Effector memory CD8-positive, alpha-beta T cell (primary cell): ENCODE measurements at regions not wholly inside any gene's neighbourhood (a gene's known extent, or its start where the extent isn't known, plus 50 kb on each side); places are given as distances from the start of the nearest gene placed in this dataset.

Experiments
- ATAC-seq: fragments of 150-1000 bp; cut with Tn5 transposase; replicated peaks from 2 replicates; pipeline ENCODE4 v1.10.0; 2021; ENCODE audit warnings: mild to moderate bottlenecking, moderate library complexity
- DNase-seq, 3 experiments: peaks; one replicate each; pipeline ENCODE4 v3.0.0; 2021
- H3K27ac Mint-ChIP-seq, 2 donors: one replicate each; pipeline ENCODE4 v1.8.0; 2022; ENCODE audit warnings: mild to moderate bottlenecking in 2 of 2, mixed read lengths in 2 of 2, moderate library complexity in 2 of 2
- H3K27me3 Mint-ChIP-seq, 2 donors: one replicate each; pipeline ENCODE4 v1.8.0; 2022; ENCODE audit warnings: mixed read lengths in 2 of 2
- H3K36me3 Mint-ChIP-seq: one replicate; pipeline ENCODE4 v1.8.0; 2022; ENCODE audit warnings: mild to moderate bottlenecking, moderate library complexity, mixed read lengths; ENCODE audit not compliant: insufficient read depth
- H3K4me1 Mint-ChIP-seq, 2 donors: one replicate each; pipeline ENCODE4 v1.8.0; 2022; ENCODE audit warnings: low read depth in 2 of 2, mixed read lengths in 2 of 2
- H3K4me3 Mint-ChIP-seq, 2 donors: one replicate each; pipeline ENCODE4 v1.8.0; 2022; ENCODE audit warnings: mild to moderate bottlenecking in 2 of 2, mixed read lengths in 2 of 2, moderate library complexity in 2 of 2
- H3K9me3 Mint-ChIP-seq, 2 donors: one replicate each; pipeline ENCODE4 v1.8.0; 2022; ENCODE audit warnings: mixed read lengths in 2 of 2

DNA sequence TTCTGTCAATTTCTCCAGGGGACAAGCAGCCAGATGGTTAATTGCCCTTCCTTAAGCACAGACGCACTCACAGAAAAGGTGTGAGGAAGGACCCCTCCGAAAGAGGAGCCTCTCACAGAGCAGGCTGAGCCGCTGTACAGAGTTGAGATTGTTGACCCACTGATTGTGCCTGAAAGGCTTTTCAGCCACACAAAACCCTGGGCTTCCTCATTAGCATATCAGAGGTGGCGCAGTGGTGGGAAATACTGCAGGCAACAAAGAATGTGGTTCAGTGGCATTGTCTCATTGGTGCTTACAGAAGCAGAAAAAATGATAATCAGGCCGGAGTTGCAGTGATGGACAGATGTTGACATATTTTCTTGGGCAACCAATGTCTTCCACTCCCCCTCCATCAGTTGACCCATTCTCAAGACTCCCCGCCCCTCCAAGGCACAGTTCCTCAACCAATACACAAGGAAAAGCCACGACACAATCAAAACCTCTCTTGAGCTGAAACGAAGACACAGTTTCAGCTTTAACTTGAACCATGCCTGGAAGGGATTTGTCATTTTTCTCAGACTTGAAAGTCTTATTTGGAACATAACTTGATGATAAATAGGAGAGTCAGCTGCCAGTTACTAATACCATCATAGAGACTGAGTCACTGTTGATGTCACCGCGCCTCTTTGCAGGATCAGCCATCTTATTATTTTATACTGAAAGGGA, 53.1 kb downstream of the ATXN3L start:
- no peak for ATAC-seq
- Mint-ChIP-seq H3K4me3 (no peak overlapping the region), H3K27ac (no peak overlapping the region), H3K9me3 (no peaks in the 10 kb centered on the region), H3K27me3 (no peaks in the 10 kb centered on the region), H3K4me1 (peaks cover 0 to 4% of the 10 kb centered on the region in 2 donors), H3K36me3 (no peaks in the 10 kb centered on the region)
- no peak for DNase-seq

DNA sequence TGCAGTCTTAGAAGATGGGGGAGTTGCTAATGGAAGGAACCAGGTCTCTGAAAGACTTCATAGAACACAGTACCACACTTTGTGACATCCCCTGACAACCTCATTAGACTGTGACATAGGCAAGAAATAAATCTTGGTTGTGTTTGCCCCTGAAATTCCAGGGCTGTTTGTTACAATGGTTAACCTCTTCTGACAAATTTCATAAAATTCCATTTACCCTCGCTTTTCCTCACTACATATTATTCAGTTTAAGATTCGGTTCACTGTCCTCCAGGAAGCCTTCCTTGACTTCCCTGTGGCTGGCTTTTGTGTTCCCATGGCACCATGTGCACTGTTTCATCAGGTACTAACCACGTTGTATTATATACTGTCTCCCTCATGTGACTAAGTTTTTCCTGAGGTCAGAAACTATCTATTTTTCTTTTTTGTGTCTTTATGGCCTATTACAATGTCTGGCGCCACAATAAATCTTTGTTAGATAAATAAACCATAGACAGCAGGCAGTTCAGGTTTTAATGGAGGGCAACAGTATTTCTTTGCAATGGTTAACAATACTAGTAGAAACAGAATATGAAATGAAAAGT, 54.2 kb downstream of the ATXN3L start:
- Mint-ChIP-seq H3K4me3 (no peak overlapping the region), H3K36me3 (no peaks in the 10 kb centered on the region), H3K4me1 (peaks cover 0 to 4% of the 10 kb centered on the region in 2 donors), H3K9me3 (no peaks in the 10 kb centered on the region), H3K27me3 (no peaks in the 10 kb centered on the region), H3K27ac (no peak overlapping the region)
- DNase-seq (no peak), ATAC-seq (no peak)

DNA sequence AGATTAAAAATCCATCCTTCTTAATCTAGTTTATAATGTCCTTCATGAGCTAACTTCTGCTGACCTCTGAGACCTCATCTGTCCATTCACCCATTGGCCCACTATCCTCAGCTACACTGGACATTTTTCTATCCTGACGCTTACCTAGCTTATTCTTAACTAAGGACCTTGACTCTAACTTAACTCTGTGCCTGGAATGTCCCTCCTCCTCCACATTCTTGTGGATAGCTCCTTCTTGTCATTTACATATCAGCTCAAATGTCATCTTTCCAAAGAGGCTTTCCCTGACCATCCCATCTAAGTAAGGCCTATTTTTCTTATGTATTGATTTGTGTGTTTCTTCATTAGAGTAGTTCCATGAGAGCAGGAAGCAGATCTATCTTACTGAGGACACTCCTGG, 54.7 kb downstream of the ATXN3L start:
- Mint-ChIP-seq H3K27ac (no peak overlapping the region), H3K27me3 (no peaks in the 10 kb centered on the region), H3K4me1 (peaks cover 0 to 4% of the 10 kb centered on the region in 2 donors), H3K36me3 (no peaks in the 10 kb centered on the region), H3K9me3 (no peaks in the 10 kb centered on the region), H3K4me3 (no peak overlapping the region)
- ATAC-seq: no peak
- DNase-seq: no peak

DNA sequence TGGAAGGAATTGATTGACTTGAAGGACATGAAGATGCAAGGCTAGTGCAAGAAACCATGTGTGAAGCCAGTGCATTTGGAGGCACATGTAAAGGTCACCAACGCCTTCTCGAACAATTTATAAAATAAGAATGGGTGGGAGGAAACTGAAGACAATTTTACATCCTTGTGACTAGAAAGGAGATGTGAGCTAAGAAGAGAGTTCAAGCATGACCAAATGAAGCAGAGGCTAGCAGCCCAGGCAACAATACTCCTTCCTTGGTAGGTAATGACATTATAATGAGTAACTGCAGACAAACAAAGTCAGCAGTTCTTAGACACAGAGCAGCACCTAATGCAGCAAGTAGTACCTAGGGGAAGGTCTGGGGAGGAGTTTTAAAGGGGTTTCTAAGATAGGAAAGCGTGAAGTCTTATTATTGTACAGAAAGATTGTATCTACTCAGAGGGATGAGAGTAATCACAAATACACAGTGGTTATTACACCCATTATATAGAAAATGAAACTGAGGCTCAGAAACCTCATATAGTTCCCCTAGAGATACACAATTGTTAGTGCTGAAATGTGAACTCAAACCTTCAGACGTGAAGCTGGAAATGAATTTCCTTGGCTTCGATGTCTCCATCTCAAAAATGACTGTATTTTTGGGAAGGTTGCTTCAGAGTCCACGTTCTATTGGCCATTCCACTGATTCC, 56.1 kb downstream of the ATXN3L start:
- Mint-ChIP-seq H3K36me3 (no peaks in the 10 kb centered on the region), H3K4me3 (no peak overlapping the region), H3K27ac (no peak overlapping the region), H3K4me1 (peaks cover 0 to 4% of the 10 kb centered on the region in 2 donors), H3K9me3 (no peaks in the 10 kb centered on the region), H3K27me3 (no peaks in the 10 kb centered on the region)
- ATAC-seq: no peak
- DNase-seq: no peak

DNA sequence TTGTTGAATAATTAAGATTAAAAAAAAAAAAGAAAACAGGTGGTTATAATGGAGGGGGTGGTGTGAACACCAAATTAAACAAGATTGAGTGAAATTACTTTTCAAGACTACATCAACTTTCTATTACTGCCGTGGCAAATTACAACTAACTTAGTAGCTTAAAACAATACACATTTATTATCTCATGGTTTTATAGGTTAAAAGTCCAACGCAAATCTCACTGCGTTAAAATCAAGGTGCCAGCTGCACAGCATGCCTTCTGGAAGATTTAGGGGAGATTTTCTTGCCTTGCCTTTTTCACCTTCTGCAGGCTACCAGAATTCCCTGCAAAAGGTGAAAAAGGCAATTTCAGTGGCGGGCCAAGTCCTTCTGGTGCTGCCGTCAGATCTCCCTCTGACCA, 58.5 kb downstream of the ATXN3L start:
- Mint-ChIP-seq H3K4me1 (peaks cover 4 to 6% of the 10 kb centered on the region in 2 donors), H3K9me3 (no peaks in the 10 kb centered on the region), H3K27ac (no peak overlapping the region), H3K27me3 (no peaks in the 10 kb centered on the region), H3K36me3 (no peaks in the 10 kb centered on the region), H3K4me3 (no peak overlapping the region)
- DNase-seq: no peak
- no peak for ATAC-seq

DNA sequence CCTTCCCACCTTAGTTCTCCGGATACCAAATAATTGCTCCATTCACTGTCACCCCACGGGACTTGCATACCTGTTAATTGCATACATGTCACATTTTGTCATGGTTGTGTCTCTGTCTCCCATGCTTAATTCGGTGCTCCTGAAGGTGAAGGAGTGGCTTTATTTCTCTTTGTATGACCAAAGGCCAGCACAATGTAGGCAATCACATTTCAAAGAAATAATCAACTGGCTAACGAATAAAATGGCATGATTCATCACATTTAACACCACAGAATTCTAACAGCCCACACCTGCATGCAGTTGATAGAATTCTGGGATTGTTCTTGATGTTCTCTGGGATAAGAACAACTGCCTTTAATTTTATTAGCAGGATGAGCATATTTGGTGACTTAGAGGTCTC, 59.3 kb downstream of the ATXN3L start:
- no peak overlapping the region for H3K27ac Mint-ChIP-seq
- DNase-seq: no peak
- no peaks in the 10 kb centered on the region for H3K9me3 Mint-ChIP-seq
- no peaks in the 10 kb centered on the region for H3K27me3 Mint-ChIP-seq
- ATAC-seq: no peak
- peaks cover 7 to 9% of the 10 kb centered on the region in 2 donors for H3K4me1 Mint-ChIP-seq
- H3K36me3 Mint-ChIP-seq: no peaks in the 10 kb centered on the region
- no peak overlapping the region for H3K4me3 Mint-ChIP-seq

DNA sequence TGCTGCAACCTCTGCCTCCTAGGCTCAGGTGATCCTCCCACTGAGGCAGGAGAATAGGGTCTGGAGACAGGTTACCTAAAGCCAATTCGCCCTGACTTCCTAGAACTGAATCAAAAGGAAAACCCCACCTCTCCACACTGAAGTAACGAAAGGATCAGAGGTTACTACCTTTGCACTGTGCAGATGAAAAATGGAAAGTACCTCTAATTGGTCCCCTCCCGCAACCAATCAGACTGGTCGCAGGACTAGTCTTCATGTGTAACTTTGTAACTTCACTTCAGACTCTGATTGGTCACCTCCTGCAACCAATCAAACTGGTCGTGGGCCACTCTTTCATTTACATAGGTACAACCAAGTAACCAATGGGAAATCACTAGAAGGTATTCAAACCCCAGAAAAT, 61.1 kb downstream of the ATXN3L start:
- Mint-ChIP-seq H3K4me3 (no peak overlapping the region), H3K4me1 (peaks cover 7 to 16% of the 10 kb centered on the region in 2 donors), H3K27ac (no peak overlapping the region), H3K9me3 (no peaks in the 10 kb centered on the region), H3K27me3 (no peaks in the 10 kb centered on the region), H3K36me3 (no peaks in the 10 kb centered on the region)
- DNase-seq (no peak), ATAC-seq (no peak)

DNA sequence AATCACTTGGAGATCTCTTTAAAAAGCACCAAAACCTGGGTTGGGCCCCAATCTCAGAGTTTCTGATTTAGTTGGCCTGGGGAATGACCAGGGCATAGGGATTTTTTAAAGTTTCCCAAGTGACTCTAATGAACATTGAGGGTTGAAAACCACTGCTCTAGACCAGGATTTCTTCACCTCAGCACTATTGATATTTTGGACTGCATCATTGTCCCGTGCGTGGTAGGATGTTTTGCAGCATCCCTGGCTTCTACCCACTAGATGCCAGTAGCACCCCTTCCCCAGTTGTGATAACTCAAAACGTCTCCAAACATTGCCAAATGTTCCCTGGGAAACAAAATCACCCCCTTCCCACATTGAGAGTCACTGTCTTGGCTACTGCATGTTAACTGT, 61.8 kb downstream of the ATXN3L start:
- Mint-ChIP-seq H3K27me3 (no peaks in the 10 kb centered on the region), H3K9me3 (no peaks in the 10 kb centered on the region), H3K27ac (no peak overlapping the region), H3K4me3 (no peak overlapping the region), H3K36me3 (no peaks in the 10 kb centered on the region), H3K4me1 (peaks cover 6 to 16% of the 10 kb centered on the region in 2 donors)
- ATAC-seq (no peak), DNase-seq (no peak)

DNA sequence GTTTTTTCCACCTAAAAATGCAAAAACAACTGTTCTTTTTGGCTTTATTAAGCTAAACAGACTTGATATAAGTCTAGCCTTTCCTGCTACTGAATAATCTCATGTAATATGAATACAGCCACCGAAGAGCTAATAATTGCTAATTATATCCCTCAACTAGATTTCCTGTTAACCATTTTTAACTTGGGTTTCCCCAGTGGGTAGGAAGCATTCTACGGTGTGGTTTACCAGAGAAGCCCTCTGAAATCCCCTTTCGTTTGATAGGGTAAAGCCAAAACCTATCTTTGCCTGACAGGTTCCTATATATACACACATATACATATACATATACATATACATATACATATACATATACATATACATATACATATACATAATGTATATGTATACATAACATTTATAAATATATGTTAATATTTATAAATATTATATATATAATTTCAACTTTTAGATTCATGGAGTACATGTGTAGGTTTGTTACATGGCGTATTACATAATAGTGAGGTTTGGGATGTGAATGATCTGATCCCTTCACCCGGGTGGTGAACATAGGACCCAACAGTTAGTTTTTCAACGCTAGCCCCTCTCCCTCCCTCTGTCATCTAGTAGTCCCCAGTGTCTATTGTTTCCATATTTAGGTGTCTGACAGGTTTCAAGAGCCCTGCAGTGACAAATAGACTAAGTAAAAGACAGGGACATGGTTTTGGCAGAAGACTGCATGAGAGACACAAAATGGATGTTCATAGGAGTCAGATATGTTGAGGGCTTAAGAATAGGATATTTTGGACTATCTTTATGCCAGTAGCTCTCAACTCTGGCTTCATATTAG, 62.4 kb downstream of the ATXN3L start:
- no peak for DNase-seq
- Mint-ChIP-seq H3K36me3 (no peaks in the 10 kb centered on the region), H3K27me3 (no peaks in the 10 kb centered on the region), H3K9me3 (no peaks in the 10 kb centered on the region), H3K4me1 (peaks cover 6 to 16% of the 10 kb centered on the region in 2 donors), H3K4me3 (no peak overlapping the region), H3K27ac (peak overlapping the region in 1 of 2 donors; percentile 44)
- ATAC-seq: peak; percentile 56

DNA sequence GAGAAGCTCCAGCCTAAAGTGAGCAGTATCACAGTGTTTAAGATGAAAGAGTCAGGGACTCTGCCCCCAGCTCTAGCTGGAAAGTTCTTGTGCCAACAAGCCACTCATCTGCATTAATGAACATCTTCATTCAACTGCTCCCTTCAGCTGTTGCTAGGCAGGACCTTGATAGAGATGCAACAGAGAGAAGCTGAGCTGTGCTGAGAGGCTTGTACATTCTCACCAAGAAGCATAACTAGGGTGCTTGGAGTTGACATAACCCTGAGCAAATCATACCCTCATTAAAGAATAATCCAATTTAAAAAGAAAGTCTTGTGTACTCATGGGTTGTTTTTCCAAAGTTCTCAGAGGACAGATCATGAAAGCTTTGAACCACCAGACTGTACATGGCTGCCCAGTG, 63.2 kb downstream of the ATXN3L start:
- H3K4me1 Mint-ChIP-seq: peaks cover 6 to 16% of the 10 kb centered on the region in 2 donors
- no peaks in the 10 kb centered on the region for H3K36me3 Mint-ChIP-seq
- H3K27ac Mint-ChIP-seq: peak overlapping the region in 1 of 2 donors; percentile 44
- DNase-seq (no peak), ATAC-seq (no peak)
- no peaks in the 10 kb centered on the region for H3K9me3 Mint-ChIP-seq
- no peak overlapping the region for H3K4me3 Mint-ChIP-seq
- H3K27me3 Mint-ChIP-seq: no peaks in the 10 kb centered on the region

DNA sequence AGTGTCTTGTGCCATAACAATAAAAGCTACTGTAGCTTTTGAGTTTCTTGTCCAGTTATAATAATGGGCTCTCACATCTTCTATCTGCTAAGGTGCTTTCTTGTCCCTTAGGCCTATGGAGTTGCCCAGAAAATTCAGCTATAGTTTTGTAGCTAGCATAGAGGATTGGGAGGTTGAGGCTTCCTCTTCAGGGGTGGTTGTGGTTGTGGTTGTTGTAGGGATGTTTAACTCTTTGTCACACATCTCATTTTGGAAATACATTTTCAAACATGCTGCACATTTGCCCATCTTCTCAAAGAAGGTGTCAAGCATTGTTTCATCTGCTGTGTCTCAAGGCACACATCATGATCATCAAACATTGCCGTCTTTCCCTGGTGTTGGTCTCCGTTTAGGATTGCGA, 65.0 kb downstream of the ATXN3L start:
- peaks cover 6 to 16% of the 10 kb centered on the region in 2 donors for H3K4me1 Mint-ChIP-seq
- no peaks in the 10 kb centered on the region for H3K36me3 Mint-ChIP-seq
- ATAC-seq: no peak
- H3K9me3 Mint-ChIP-seq: no peaks in the 10 kb centered on the region
- H3K4me3 Mint-ChIP-seq: no peak overlapping the region
- DNase-seq: no peak
- no peaks in the 10 kb centered on the region for H3K27me3 Mint-ChIP-seq
- no peak overlapping the region for H3K27ac Mint-ChIP-seq

DNA sequence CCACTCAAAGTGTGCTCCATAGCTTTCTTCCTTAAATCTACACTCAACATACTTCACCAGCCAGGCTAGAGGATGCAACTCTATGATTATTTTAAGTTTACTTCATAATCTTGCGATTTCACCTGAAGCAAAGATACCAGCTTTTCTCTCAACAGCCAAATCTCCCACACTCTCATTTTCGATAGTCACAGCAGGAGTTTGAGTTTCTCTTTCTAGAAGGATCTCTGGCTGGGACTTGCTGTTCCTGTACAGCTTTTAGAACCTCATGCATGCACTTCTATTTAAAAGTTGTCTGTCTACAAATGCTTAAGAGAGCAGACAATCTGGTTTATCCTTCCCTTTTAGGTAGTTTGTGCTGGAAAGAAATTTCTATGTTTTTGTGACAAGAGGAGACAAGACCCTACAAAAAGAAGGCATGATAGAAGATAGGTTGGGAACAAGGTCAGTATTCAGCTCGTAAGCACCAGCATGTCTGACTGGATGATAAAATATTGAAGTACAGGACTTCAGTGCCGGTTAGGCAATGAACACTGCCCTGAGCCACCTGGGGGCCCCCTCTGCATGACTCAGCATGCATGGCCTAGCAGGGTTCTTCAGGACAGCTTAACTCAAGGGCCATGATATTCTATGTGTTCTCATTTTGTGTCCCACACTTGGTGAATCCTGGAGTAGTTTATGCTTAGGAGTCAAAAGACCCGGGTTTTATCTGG, 65.6 kb downstream of the ATXN3L start:
- Mint-ChIP-seq H3K4me1 (peaks cover 6 to 16% of the 10 kb centered on the region in 2 donors), H3K27me3 (no peaks in the 10 kb centered on the region), H3K36me3 (no peaks in the 10 kb centered on the region), H3K27ac (peak overlapping the region in 1 of 2 donors; percentile 18), H3K9me3 (no peaks in the 10 kb centered on the region), H3K4me3 (no peak overlapping the region)
- ATAC-seq (no peak), DNase-seq (no peak)

DNA sequence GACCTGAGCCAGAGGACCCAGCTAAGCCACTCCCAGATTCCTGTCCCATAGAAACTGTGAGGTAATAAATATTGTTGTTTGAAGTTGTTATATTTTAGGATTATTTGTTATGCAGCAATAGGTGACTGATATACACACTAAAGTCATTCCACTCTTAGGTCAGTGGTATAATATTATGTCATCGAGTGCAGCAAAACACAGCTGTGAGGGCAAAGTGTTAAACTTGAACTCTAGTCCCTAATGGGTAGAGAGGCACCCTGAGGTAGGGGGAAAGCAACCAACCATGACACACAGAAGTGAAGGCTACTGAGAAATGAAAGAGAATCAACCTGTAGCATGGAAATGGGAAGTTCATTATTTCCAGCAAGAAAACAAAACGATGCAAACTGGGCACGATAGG, 66.6 kb downstream of the ATXN3L start:
- Mint-ChIP-seq H3K27me3 (no peaks in the 10 kb centered on the region), H3K4me3 (no peak overlapping the region), H3K27ac (peak overlapping the region in 1 of 2 donors; percentile 18), H3K4me1 (peaks cover 6 to 16% of the 10 kb centered on the region in 2 donors), H3K36me3 (no peaks in the 10 kb centered on the region), H3K9me3 (no peaks in the 10 kb centered on the region)
- no peak for ATAC-seq
- no peak for DNase-seq
